Choroid plexus epithelial cell (primary cell): ENCODE measurements at regions not wholly inside any gene's neighbourhood (a gene's known extent, or its start where the extent isn't known, plus 50 kb on each side); places are given as distances from the start of the nearest gene placed in this dataset.

Source experiments
- DNase-seq: peaks from one replicate; pipeline ENCODE4 v3.0.0-alpha.2; 2010; ENCODE audit warnings: low read depth
- H3K4me3 ChIP-seq: 2 replicates; pipeline ENCODE4 v1.5.1; 2011; ENCODE audit warnings: low read depth, mild to moderate bottlenecking, control low read depth, low read length, moderate library complexity
- CTCF ChIP-seq: conservative IDR thresholded peaks from 2 replicates; pipeline ENCODE4 v1.5.1; 2011; ENCODE audit warnings: low read depth, mild to moderate bottlenecking, control low read depth, inconsistent platforms, low read length, moderate library complexity

- no peak for TF ChIP-seq CTCF
- no peak for DNase-seq
- no peak overlapping the region for H3K4me3 ChIP-seq
Observed at GRCh38 chr11:89660234-89660633, 49.9 kb upstream of the TRIM77 start.
